ENCODE measurements at regions not wholly inside any gene's neighbourhood (a gene's known extent, or its start where the extent isn't known, plus 50 kb on each side); places are given as distances from the start of the nearest gene placed in this dataset.
A peak's percentile ranks its signal among the peaks of the same experiment; 100 is the strongest.
"Not testable (repeated sequence)": the region's sequence is repeated elsewhere in the genome, so short reads cannot be mapped to it uniquely, and the experiment has no call there.

GRCh38 chr16:60271781-60272180 is 1537.7 kb upstream of the GOT2 start:
- DNase-seq (ENCODE audit: low spot score): no peak

GRCh38 chr16:60271025-60271771 is 1537.1 kb upstream of the GOT2 start:
- no peak for DNase-seq (ENCODE audit: low spot score)

DNA sequence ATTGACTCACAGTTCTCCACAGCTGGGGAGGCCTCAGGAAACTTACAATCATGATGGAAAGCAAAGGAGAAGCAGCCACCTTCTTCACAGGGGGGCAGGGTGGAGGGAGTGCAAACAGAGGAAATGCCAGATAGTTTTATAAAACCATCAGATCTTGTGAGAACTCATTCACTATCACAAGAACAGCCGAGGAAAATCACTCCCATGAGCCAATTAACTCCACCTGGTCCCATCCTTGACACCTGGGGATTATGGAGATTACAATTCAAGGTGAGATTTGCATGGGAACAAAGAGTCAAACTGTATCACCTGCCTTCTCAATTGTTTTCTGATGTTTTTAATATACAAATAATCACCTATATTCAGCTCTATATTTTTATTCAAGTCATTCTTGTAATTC is 1527.3 kb upstream of the GOT2 start:
- no peak for DNase-seq (ENCODE audit: low spot score)

DNA sequence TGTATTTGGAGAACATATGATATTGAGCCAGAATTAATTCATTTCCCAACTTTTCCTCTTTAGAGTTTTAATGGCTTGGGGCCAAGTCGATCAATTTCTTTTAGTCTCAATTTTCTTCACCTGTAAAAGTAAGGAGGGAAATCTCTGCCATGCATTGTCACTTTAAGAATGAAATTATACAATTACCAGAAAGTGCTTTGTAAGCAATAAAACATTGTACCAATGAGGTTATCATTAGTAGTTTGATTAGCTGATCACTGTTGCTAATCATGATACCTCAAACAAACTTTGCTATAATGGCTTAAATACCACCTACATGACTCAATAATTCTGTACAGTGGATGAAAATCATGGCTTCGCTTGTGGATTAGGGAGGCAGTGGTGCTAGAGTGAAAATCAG is 1525.8 kb upstream of the GOT2 start:
- DNase-seq (ENCODE audit: low spot score): no peak

GRCh38 chr16:60246086-60246485 is 1512.0 kb upstream of the GOT2 start:
- DNase-seq (ENCODE audit: low spot score): no peak

GRCh38 chr16:60241671-60242070 is 1507.6 kb upstream of the GOT2 start:
- no peak for DNase-seq (ENCODE audit: low spot score)

DNA sequence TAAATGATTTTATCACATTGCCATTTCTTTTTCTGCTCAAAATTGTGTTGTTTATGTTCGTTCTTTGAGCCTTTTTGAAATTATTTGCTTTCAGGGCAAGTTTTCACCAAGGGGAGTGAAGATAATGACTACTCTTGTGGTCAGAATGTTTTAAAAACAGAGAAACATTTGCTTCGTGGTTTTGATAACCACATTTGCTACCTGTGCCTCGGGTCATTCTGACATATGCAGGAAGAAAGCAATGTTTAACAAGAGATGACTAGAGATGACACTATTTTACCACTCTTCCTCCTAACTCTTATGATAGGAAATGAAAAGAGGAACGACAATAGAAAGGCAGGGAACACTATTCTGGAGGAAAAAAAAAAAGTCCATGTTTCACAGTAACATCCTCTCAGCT is 1496.5 kb upstream of the GOT2 start:
- no peak for DNase-seq (ENCODE audit: low spot score)

GRCh38 chr16:60225541-60225940 is 1491.4 kb upstream of the GOT2 start:
- no peak for DNase-seq (ENCODE audit: low spot score)

DNA sequence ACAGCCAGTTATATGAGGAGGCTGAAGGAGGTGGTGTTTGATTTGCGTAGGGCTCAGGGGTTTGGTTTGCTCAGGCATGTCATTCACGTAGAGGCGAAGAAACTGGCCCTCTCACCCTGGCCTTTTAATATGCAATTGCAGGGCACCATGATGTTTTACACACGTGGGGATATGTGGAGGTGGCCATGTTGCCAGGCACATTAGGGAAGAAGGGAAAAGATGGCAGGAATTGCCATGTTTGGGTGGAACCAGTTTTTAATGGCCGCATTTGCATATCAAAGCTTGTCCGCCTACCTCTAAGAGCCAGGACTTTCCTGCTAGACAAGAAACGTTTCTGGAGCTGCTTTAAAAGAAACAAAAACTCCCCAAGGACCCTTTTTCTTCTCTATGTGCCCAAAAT is 1483.7 kb upstream of the GOT2 start:
- no peak for DNase-seq (ENCODE audit: low spot score)

DNA sequence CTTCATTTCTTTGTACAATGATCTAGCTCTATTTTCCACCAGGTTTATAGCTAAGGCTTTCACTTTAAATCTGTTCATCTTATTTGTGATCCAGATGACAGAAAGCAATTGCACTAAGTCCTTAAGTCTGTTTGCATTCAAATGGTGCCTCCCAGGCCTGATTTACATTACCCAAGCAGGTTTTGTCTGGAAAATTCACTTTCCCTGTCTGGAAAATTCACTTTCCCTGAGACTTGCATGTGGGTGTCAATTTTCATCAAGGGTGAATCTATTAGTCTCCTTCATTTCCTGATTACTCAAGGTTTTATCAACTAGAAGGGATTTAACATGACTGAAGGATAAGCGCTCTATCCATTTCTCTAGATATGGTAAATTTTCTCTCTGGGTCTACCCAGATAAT is 1480.2 kb upstream of the GOT2 start:
- DNase-seq (ENCODE audit: low spot score): no peak

- DNase-seq (ENCODE audit: low spot score): no peak
Observed at GRCh38 chr16:60206516-60206915, 1472.4 kb upstream of the GOT2 start.

DNA sequence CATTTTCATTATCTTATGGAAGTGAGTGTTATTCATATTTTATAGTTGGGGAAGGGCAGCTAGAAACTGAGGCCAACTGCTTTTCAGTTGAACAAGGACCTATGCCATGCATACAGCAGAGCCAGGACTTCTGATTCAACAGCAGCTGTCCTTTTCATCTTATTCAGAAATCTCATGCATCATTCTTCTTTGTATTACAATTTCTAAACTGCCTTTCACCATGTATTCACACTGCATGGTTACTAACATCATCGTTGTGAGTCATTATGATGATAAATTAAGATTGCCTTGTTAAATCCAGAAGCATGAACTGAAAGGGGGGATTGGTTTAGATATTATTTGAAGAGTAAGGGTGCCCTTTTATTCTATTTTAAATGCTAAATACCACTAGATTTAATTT is 1470.1 kb upstream of the GOT2 start:
- peak; percentile 18 for DNase-seq (ENCODE audit: low spot score)

DNA sequence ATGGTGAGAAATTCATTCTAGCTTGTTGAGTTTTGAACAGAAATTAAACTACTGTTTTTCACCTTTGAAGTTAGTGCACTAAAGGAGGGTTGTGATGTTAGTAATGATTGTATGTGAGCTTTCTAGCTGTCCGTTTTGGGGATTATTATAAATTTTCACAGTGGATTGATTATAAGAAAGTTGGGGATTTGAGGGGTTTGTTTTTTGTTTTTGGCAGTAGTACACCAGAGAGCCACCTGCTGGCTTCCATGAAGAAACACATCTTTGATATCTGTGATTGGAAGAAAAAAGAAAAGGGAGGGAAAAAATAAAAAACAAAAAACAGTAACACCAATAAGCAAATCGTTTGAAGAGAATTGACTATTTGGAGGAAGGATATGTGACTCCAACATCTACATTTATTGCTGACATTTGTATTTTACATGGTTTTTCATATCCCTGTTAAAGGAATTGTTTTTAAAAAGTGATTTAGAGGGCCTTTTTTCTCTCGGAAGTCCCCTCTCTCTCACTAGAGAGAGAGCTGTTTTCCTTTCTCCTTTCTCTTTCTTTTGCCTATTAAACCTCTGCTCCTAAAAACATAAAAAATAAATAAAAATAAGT is 1469.5 kb upstream of the GOT2 start:
- DNase-seq (ENCODE audit: low spot score): peak; percentile 33

DNA sequence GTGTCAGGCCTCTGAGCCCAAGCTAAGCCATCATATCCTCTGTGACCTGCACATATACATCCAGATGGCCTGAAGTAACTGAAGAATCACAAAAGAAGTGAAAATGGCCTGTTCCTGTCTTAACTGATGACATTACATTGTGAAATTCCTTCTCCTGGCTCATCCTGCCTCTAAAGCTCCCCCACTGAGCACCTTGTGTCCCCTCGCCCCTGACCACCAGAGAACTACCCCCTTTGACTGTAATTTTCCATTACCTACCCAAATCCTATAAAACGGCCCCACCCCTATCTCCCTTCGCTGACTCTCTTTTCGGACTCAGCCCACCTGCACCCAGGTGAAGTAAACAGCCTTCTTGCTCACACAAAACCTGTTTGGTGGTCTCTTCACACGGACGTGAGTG is 1466.6 kb upstream of the GOT2 start:
- DNase-seq (ENCODE audit: low spot score): not testable (repeated sequence)

DNA sequence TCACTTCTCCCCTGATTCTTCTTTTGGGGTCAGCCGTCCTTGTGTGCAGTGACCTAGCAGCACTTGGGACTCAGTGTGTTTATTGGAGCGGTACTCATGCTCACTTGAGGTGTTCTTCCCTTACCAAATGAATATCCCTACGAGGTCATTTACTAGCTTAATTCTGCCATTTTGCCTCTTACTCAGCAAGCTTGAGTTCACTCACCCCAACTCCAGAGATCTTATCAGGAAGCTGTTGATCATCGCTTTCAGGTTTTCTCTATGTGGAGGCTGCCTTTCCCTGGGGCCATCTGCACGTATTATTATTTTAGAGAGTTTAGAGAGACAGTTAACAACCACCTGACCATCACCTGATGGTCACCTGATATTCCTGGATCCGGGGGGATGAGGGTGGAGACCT is 1466.0 kb upstream of the GOT2 start:
- no peak for DNase-seq (ENCODE audit: low spot score)

DNA sequence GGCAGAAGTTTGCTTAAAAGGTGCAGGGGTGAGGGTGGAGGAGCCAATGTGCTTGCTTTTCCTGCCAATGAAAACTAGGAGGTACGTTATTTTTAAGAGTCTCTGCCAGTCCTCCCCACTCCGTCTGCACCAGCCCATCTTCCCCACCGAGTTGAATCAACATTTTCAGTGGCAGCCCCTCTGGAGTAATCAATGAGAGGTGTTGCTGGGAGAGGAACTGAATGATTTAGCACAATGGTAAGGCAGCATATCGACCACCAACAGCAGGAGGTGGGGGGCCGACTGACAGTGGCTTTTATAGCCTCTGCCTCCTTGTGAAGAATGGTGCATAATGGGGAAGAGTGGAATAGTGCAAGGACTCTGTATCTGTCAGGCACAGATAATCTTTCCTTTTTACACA is 1465.0 kb upstream of the GOT2 start:
- no peak for DNase-seq (ENCODE audit: low spot score)

DNA sequence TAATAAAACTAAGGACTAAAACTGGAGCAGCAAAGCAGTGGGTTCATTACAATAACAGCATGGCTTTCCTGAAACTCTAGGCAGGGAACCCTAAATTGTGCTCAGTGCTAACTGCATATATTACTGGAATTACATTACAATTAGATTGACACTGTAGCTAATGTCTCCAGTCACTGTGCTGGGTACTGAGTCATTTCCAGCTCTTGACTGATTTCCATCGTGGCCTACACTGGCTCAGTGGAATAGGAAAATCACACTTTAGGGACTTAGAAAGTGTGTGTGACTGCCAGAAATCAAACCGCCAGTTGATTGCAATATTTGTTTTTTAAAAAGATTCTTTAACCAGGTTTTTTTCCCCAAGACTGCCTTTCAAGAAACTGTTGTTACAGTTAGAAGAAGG is 1447.4 kb upstream of the GOT2 start:
- DNase-seq (ENCODE audit: low spot score): no peak

DNA sequence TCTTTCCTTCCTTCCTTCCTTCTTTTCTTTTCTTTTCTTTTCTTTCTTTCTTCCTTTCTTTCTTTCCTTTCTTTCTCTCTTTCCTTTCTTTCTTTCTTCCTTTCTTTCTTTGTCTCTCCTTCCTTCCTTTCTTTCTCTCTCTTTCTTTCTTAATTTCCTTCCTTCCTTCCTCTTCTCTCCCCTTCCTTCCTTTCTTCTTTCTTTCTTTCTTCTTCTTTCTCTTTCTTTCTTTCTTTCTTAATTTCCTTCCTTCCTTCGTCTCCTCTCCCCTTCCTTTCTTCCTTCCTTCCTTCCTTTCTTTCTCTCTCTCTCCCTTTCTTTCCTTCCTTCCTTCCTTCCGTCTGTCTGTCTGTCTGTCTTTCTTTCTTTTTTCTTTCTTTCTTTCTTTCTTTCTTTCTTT is 1446.5 kb upstream of the GOT2 start:
- no peak for DNase-seq (ENCODE audit: low spot score)

DNA sequence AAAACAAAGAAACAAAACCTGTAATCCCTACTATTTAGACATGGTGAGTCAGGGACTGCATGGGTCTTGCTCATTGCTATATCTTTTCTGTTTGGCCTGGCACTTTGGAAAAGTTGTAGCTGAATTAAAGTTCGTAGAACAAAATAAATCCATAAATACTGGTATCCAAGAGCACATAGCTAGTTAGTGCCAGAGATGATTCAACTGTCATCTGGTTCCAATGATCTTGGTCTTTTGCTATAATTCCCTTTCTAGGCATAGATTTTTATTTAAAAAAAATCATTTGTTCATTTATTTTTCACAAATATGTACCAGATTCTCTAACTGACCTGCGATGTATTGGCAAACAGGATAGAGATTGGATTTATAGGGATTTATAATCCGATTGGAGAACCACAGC is 1436.1 kb upstream of the GOT2 start:
- peak; percentile 13 for DNase-seq (ENCODE audit: low spot score)

DNA sequence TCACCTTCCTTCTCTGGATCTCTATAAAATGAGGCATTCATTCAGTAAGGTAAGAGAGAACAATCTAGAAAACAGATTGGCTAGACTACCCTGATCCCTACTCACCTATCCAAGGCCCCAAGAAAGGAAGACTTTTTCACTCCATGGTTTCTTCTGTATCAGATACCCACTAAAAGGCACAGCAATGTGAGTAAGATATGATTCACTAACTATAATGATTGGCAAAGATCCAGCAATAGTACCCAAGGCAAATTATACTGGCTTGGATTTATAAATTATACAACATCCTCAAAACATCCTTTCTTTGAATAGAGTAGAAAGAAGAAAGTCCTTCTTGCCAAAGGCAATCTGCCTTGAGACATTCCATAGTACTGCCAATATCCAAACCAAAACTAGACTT is 1432.0 kb upstream of the GOT2 start:
- no peak for DNase-seq (ENCODE audit: low spot score)

- DNase-seq (ENCODE audit: low spot score): no peak
Observed at GRCh38 chr16:60151987-60152386, 1417.9 kb upstream of the GOT2 start.

- no peak for DNase-seq (ENCODE audit: low spot score)
Observed at GRCh38 chr16:60150907-60151306, 1416.8 kb upstream of the GOT2 start.

DNA sequence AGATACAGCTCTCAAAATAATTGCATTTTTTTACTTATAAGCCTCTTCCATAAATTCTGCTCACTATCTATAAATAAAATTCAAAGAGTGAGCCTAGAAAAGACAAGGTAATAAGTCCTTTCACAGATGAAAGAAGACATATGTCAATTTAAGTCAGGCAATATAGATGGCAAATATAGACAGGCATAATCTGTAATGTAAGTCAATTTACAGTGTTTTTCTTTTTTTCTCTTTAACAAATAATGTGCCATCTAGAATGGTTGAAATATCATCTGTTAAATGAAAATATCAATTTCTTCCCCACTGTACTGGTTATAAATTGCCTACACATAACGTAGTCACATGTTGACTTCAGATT is 1409.2 kb upstream of the GOT2 start:
- no peak for DNase-seq (ENCODE audit: low spot score)

- peak; percentile 40 for DNase-seq (ENCODE audit: low spot score)
Observed at GRCh38 chr16:60142619-60143347, 1408.7 kb upstream of the GOT2 start.
